ENCODE measurements at regions not wholly inside any gene's neighbourhood (a gene's known extent, or its start where the extent isn't known, plus 50 kb on each side); places are given as distances from the start of the nearest gene placed in this dataset.

GRCh38 chr16:74107795-74108610 is 188.6 kb upstream of the PSMD7 start:
- in situ Hi-C loops (cut with HindIII; ENCODE audit: low pct_unique_long_range_greater_than_20kb, low sequenced_read_pairs) = no loop called here

GRCh38 chr16:74104022-74104421 is 192.6 kb upstream of the PSMD7 start:
- in situ Hi-C loops (cut with HindIII; ENCODE audit: low pct_unique_long_range_greater_than_20kb, low sequenced_read_pairs) = no loop called here
- DNase-seq (ENCODE audit: low read depth) = no peak

More at GRCh38 chr16:74107795-74108610, 188.6 kb upstream of the PSMD7 start:
- peak; percentile 3 for DNase-seq (ENCODE audit: low read depth)

GRCh38 chr16:74101379-74102137 is 195.1 kb upstream of the PSMD7 start:
- in situ Hi-C loops (cut with HindIII; ENCODE audit: low pct_unique_long_range_greater_than_20kb, low sequenced_read_pairs) = no loop called here
- no peak for DNase-seq (ENCODE audit: low read depth)

GRCh38 chr16:74100395-74101326 is 196.0 kb upstream of the PSMD7 start:
- in situ Hi-C loops (cut with HindIII; ENCODE audit: low pct_unique_long_range_greater_than_20kb, low sequenced_read_pairs) = no loop called here
- no peak for DNase-seq (ENCODE audit: low read depth)

GRCh38 chr16:74099530-74099929 is 197.1 kb upstream of the PSMD7 start:
- in situ Hi-C loops (cut with HindIII; ENCODE audit: low pct_unique_long_range_greater_than_20kb, low sequenced_read_pairs) = no loop called here
- no peak for DNase-seq (ENCODE audit: low read depth)

- DNase-seq (ENCODE audit: low read depth) = no peak
- in situ Hi-C loops (cut with HindIII; ENCODE audit: low pct_unique_long_range_greater_than_20kb, low sequenced_read_pairs) = no loop called here
Observed at GRCh38 chr16:74094962-74095361, 201.7 kb upstream of the PSMD7 start.

- DNase-seq (ENCODE audit: low read depth) = no peak
- in situ Hi-C loops (cut with HindIII; ENCODE audit: low pct_unique_long_range_greater_than_20kb, low sequenced_read_pairs) = no loop called here
Observed at GRCh38 chr16:74094514-74094913, 202.1 kb upstream of the PSMD7 start.

- DNase-seq (ENCODE audit: low read depth) = no peak
- in situ Hi-C loops (cut with HindIII; ENCODE audit: low pct_unique_long_range_greater_than_20kb, low sequenced_read_pairs) = no loop called here
Observed at GRCh38 chr16:74092336-74092735, 204.3 kb upstream of the PSMD7 start.

- DNase-seq (ENCODE audit: low read depth) = no peak
- in situ Hi-C loops (cut with HindIII; ENCODE audit: low pct_unique_long_range_greater_than_20kb, low sequenced_read_pairs) = no loop called here
Observed at GRCh38 chr16:74090871-74091270, 205.7 kb upstream of the PSMD7 start.

- DNase-seq (ENCODE audit: low read depth) = no peak
- in situ Hi-C loops (cut with HindIII; ENCODE audit: low pct_unique_long_range_greater_than_20kb, low sequenced_read_pairs) = no loop called here
Observed at GRCh38 chr16:74083541-74083940, 213.1 kb upstream of the PSMD7 start.

GRCh38 chr16:74080311-74080710 is 216.3 kb upstream of the PSMD7 start:
- DNase-seq (ENCODE audit: low read depth) = no peak
- in situ Hi-C loops (cut with HindIII; ENCODE audit: low pct_unique_long_range_greater_than_20kb, low sequenced_read_pairs) = no loop called here

- in situ Hi-C loops (cut with HindIII; ENCODE audit: low pct_unique_long_range_greater_than_20kb, low sequenced_read_pairs) = no loop called here
- DNase-seq (ENCODE audit: low read depth) = no peak
Observed at GRCh38 chr16:74079232-74079586, 217.4 kb upstream of the PSMD7 start.

GRCh38 chr16:74078511-74079231 is 217.9 kb upstream of the PSMD7 start:
- no peak for DNase-seq (ENCODE audit: low read depth)
- in situ Hi-C loops (cut with HindIII; ENCODE audit: low pct_unique_long_range_greater_than_20kb, low sequenced_read_pairs) = no loop called here

- in situ Hi-C loops (cut with HindIII; ENCODE audit: low pct_unique_long_range_greater_than_20kb, low sequenced_read_pairs) = no loop called here
- no peak for DNase-seq (ENCODE audit: low read depth)
Observed at GRCh38 chr16:74076568-74076967, 220.0 kb upstream of the PSMD7 start.

- DNase-seq (ENCODE audit: low read depth) = no peak
- in situ Hi-C loops (cut with HindIII; ENCODE audit: low pct_unique_long_range_greater_than_20kb, low sequenced_read_pairs) = no loop called here
Observed at GRCh38 chr16:74075393-74075792, 221.2 kb upstream of the PSMD7 start.

- DNase-seq (ENCODE audit: low read depth) = no peak
Observed at GRCh38 chr16:74073456-74073855, 223.2 kb upstream of the PSMD7 start.

GRCh38 chr16:74071996-74072535 is 224.5 kb upstream of the PSMD7 start:
- in situ Hi-C loops (cut with HindIII; ENCODE audit: low pct_unique_long_range_greater_than_20kb, low sequenced_read_pairs) = no loop called here
- DNase-seq (ENCODE audit: low read depth) = no peak

More at GRCh38 chr16:74073456-74073855, 223.2 kb upstream of the PSMD7 start:
- in situ Hi-C loops (cut with HindIII; ENCODE audit: low pct_unique_long_range_greater_than_20kb, low sequenced_read_pairs) = no loop called here

- in situ Hi-C loops (cut with HindIII; ENCODE audit: low pct_unique_long_range_greater_than_20kb, low sequenced_read_pairs) = no loop called here
- DNase-seq (ENCODE audit: low read depth) = no peak
Observed at GRCh38 chr16:74070237-74070636, 226.4 kb upstream of the PSMD7 start.
